CD14-positive monocyte (primary cell): ENCODE measurements at regions not wholly inside any gene's neighbourhood (a gene's known extent, or its start where the extent isn't known, plus 50 kb on each side); places are given as distances from the start of the nearest gene placed in this dataset.

ENCODE experiments used
- DNase-seq, 3 donors: peaks; one replicate each; pipeline ENCODE4 v3.0.0-alpha.2; 2011 to 2022
- H2AFZ ChIP-seq: 2 replicates; pipeline ENCODE4 v1.6.0; 2012; ENCODE audit warnings: mild to moderate bottlenecking, low read depth, low read length, inconsistent platforms; ENCODE audit not compliant: insufficient read depth, poor library complexity, severe bottlenecking
- H3K27ac ChIP-seq, 2 donors: 1 replicate in 1 of 2; 2 replicates in 1 of 2; pipeline ENCODE4 v1.5.1; 2012 to 2013; ENCODE audit warnings: low read length in 2 of 2, control low read depth in 1 of 2, inconsistent platforms in 1 of 2, low read depth in 1 of 2, mild to moderate bottlenecking in 1 of 2
- H3K27me3 ChIP-seq, 2 donors: one replicate each; pipeline versions ENCODE4 v1.6.0 to v1.6.1; 2011 to 2013; ENCODE audit warnings: low read length in 2 of 2; ENCODE audit not compliant: control insufficient read depth in 2 of 2, insufficient read depth in 2 of 2
- H3K36me3 ChIP-seq, 2 donors: replicated peaks in 1 of 2; 1 replicate in 1 of 2; 2 replicates in 1 of 2; pipeline versions ENCODE4 v1.5.1 to v1.6.1; 2012 to 2013; ENCODE audit warnings: low read length in 2 of 2, control low read depth in 1 of 2, inconsistent platforms in 1 of 2, mild to moderate bottlenecking in 1 of 2; ENCODE audit not compliant: insufficient read depth in 2 of 2, control insufficient read depth in 1 of 2
- H3K4me1 ChIP-seq, 2 donors: 1 replicate in 1 of 2; 2 replicates in 1 of 2; pipeline versions ENCODE4 v1.5.1 to v1.6.1; 2012 to 2013; ENCODE audit warnings: low read length in 2 of 2, control low read depth in 1 of 2, inconsistent platforms in 1 of 2, mild to moderate bottlenecking in 1 of 2, moderate library complexity in 1 of 2; ENCODE audit not compliant: insufficient read depth in 2 of 2, control insufficient read depth in 1 of 2
- H3K4me2 ChIP-seq: replicated peaks from 2 replicates; pipeline ENCODE3; 2012; ENCODE audit warnings: low read length, moderate library complexity, mild to moderate bottlenecking; ENCODE audit not compliant: poor library complexity, severe bottlenecking; ENCODE audit errors: extremely low read depth
- H3K4me3 ChIP-seq, 3 experiments: fragments of 200-600 bp in 1 of 3; sonication (generic) in 1 of 3; replicated peaks in 1 of 3; 1 replicate in 2 of 3; 2 replicates in 1 of 3; pipeline ENCODE4 v1.5.1; 2011 to 2013; ENCODE audit warnings: low read length in 3 of 3, mild to moderate bottlenecking in 3 of 3, control low read depth in 2 of 3, low read depth in 2 of 3, inconsistent platforms in 1 of 3, moderate library complexity in 1 of 3
- H3K79me2 ChIP-seq: 2 replicates; pipeline ENCODE4 v1.6.0; 2012; ENCODE audit warnings: mild to moderate bottlenecking, control low read depth, inconsistent platforms, low read length, moderate library complexity; ENCODE audit not compliant: insufficient read depth
- H3K9ac ChIP-seq: 2 replicates; pipeline ENCODE4 v1.6.0; 2017; ENCODE audit warnings: low read length, mild to moderate bottlenecking; ENCODE audit not compliant: insufficient read depth, poor library complexity, severe bottlenecking
- H3K9me3 ChIP-seq, 2 donors: replicated peaks in 1 of 2; 1 replicate in 1 of 2; 2 replicates in 1 of 2; pipeline versions ENCODE4 v1.5.1 to v1.6.1; 2012 to 2013; ENCODE audit warnings: low read length in 2 of 2, control low read depth in 1 of 2; ENCODE audit not compliant: control insufficient read depth in 1 of 2, insufficient read depth in 1 of 2
- H4K20me1 ChIP-seq: 2 replicates; pipeline ENCODE4 v1.6.0; 2012; ENCODE audit warnings: mild to moderate bottlenecking, low read length, control low read depth, moderate library complexity; ENCODE audit not compliant: insufficient read depth
- H3K27ac Mint-ChIP-seq, 7 donors: one replicate each; pipeline ENCODE4 v1.8.0; 2020; ENCODE audit warnings: mild to moderate bottlenecking in 7 of 7, mixed read lengths in 7 of 7, moderate library complexity in 6 of 7, inconsistent platforms in 2 of 7
- H3K27me3 Mint-ChIP-seq, 3 donors: one replicate each; pipeline ENCODE4 v1.8.0; 2021 to 2022; ENCODE audit warnings: low read depth in 3 of 3, mild to moderate bottlenecking in 3 of 3, mixed read lengths in 3 of 3, moderate library complexity in 3 of 3, inconsistent platforms in 1 of 3
- H3K36me3 Mint-ChIP-seq, 2 donors: one replicate each; pipeline ENCODE4 v1.8.0; 2020; ENCODE audit warnings: mixed read lengths in 2 of 2, inconsistent platforms in 1 of 2, mild to moderate bottlenecking in 1 of 2
- H3K4me1 Mint-ChIP-seq: one replicate; pipeline ENCODE4 v1.8.0; 2020; ENCODE audit warnings: mild to moderate bottlenecking, mixed read lengths
- H3K4me3 Mint-ChIP-seq, 2 donors: one replicate each; pipeline ENCODE4 v1.8.0; 2020; ENCODE audit warnings: mild to moderate bottlenecking in 2 of 2, mixed read lengths in 2 of 2, moderate library complexity in 1 of 2
- H3K9me3 Mint-ChIP-seq, 7 donors: one replicate each; pipeline ENCODE4 v1.8.0; 2020 to 2022; ENCODE audit warnings: mixed read lengths in 7 of 7, mild to moderate bottlenecking in 6 of 7, moderate library complexity in 6 of 7, inconsistent platforms in 2 of 7
- CTCF ChIP-seq: fragments of 200-600 bp; IDR thresholded peaks from one replicate; pipeline ENCODE4 v1.8.0; 2022; ENCODE audit warnings: antibody characterized with exemption, mild to moderate bottlenecking
- WGBS: methylation state at CpG from one replicate; pipeline ENCODE4 v1.1.5; 2013; ENCODE audit warnings: missing lambda C conversion rate; ENCODE audit not compliant: insufficient coverage; 5-methylcytosine and 5-hydroxymethylcytosine counted together
- intact Hi-C, 2 donors: fragments of 100-400 bp; cut with micrococcal nuclease; formaldehyde crosslinking; loops; one replicate each; pipeline versions ENCODE4 v1.15.0 to v1.15.1; 2023

GRCh38 chr1:195794225-195794624 is 814.0 kb downstream of the KCNT2 start:
- H3K9ac ChIP-seq = no peak overlapping the region
- no peaks in the 10 kb centered on the region for H3K79me2 ChIP-seq
- TF ChIP-seq CTCF = no peak
- no peaks in the 10 kb centered on the region for H3K27me3 ChIP-seq
- DNase-seq = no peak
- no CpG with 5 or more reads among the region's 3 CpGs for WGBS
- intact Hi-C loops = no loop called here
- no peak overlapping the region for H3K27ac ChIP-seq
- Mint-ChIP-seq H3K4me3 (no peak overlapping the region), H3K9me3 (peaks cover 2 to 14% (median 4%) of the 10 kb centered on the region in 7 donors), H3K27me3 (no peaks in the 10 kb centered on the region), H3K27ac (no peak overlapping the region), H3K36me3 (no peaks in the 10 kb centered on the region), H3K4me1 (no peaks in the 10 kb centered on the region)
- no peaks in the 10 kb centered on the region for H3K4me1 ChIP-seq
- no peaks in the 10 kb centered on the region for H3K36me3 ChIP-seq
- no peak overlapping the region for H3K4me3 ChIP-seq
- no peak overlapping the region for H2AFZ ChIP-seq
- no peaks in the 10 kb centered on the region for H4K20me1 ChIP-seq
- peaks cover 8 to 16% of the 10 kb centered on the region in 2 donors for H3K9me3 ChIP-seq
- no peak overlapping the region for H3K4me2 ChIP-seq

GRCh38 chr1:195791796-195792195 is 816.4 kb downstream of the KCNT2 start:
- Histone ChIP-seq H3K27ac (no peak overlapping the region), H3K4me2 (no peak overlapping the region), H3K27me3 (no peaks in the 10 kb centered on the region), H3K79me2 (no peaks in the 10 kb centered on the region), H4K20me1 (no peaks in the 10 kb centered on the region), H3K36me3 (no peaks in the 10 kb centered on the region), H3K4me1 (no peaks in the 10 kb centered on the region), H3K9ac (no peak overlapping the region), H2AFZ (no peak overlapping the region), H3K4me3 (no peak overlapping the region), H3K9me3 (peaks cover 8 to 16% of the 10 kb centered on the region in 2 donors)
- peak overlapping the region in 1 of 7 donors; percentile 35 for H3K27ac Mint-ChIP-seq
- no peak for TF ChIP-seq CTCF
- no peak for DNase-seq
- no peaks in the 10 kb centered on the region for H3K4me1 Mint-ChIP-seq
- H3K27me3 Mint-ChIP-seq = no peaks in the 10 kb centered on the region
- H3K9me3 Mint-ChIP-seq = peaks cover 2 to 15% (median 4%) of the 10 kb centered on the region in 7 donors
- no peaks in the 10 kb centered on the region for H3K36me3 Mint-ChIP-seq
- WGBS = 97% methylated on average over 6 of the region's 7 CpGs
- intact Hi-C loops = no loop called here
- H3K4me3 Mint-ChIP-seq = no peak overlapping the region
